ENCODE measurements at regions not wholly inside any gene's neighbourhood (a gene's known extent, or its start where the extent isn't known, plus 50 kb on each side); places are given as distances from the start of the nearest gene placed in this dataset.

GRCh38 chr5:12250454-12250853, 346.2 kb upstream of the CTNND2 start:
- Mint-ChIP-seq H3K27me3 (ENCODE audit: insufficient read depth, unreplicated experiment) (no peaks in the 10 kb centered on the region), H3K9me3 (ENCODE audit: unreplicated experiment) (peaks cover 9% of the 10 kb centered on the region), H3K4me1 (ENCODE audit: insufficient read depth, unreplicated experiment) (peaks cover 6% of the 10 kb centered on the region), H3K27ac (ENCODE audit: low read depth, unreplicated experiment) (no peak overlapping the region), H3K36me3 (ENCODE audit: insufficient read depth, unreplicated experiment) (no peaks in the 10 kb centered on the region), H3K4me3 (ENCODE audit: unreplicated experiment) (no peak overlapping the region)
- no TSS peak for BruUV-seq (replicated peaks)
- TF ChIP-seq CTCF (IDR thresholded peaks at IDR 0.05; ENCODE audit: unreplicated experiment): no peak
- ChIA-PET CTCF (interaction anchor here (0.6 kb wide), 1 partner anchor 10 kb away, joined by 3 read pairs; no protein-coding TSS in a partner anchor), POLR2A (interaction anchor here (0.7 kb wide), 1 partner anchor 9 kb away, joined by 4 read pairs; no protein-coding TSS in a partner anchor)
- intact Hi-C loops (cut with micrococcal nuclease): no loop called here
- no peak for DNase-seq (ENCODE audit: unreplicated experiment)

GRCh38 chr5:12248831-12249230, 344.6 kb upstream of the CTNND2 start:
- no peak for TF ChIP-seq CTCF (IDR thresholded peaks at IDR 0.05; ENCODE audit: unreplicated experiment)
- H3K9me3 Mint-ChIP-seq (ENCODE audit: unreplicated experiment): peaks cover 10% of the 10 kb centered on the region
- intact Hi-C loops (cut with micrococcal nuclease): no loop called here
- H3K4me1 Mint-ChIP-seq (ENCODE audit: insufficient read depth, unreplicated experiment): peaks cover 6% of the 10 kb centered on the region
- no peak for DNase-seq (ENCODE audit: unreplicated experiment)
- no peak overlapping the region for H3K4me3 Mint-ChIP-seq (ENCODE audit: unreplicated experiment)
- ChIA-PET POLR2A (no interaction called here), CTCF (no interaction called here)
- no peak overlapping the region for H3K27ac Mint-ChIP-seq (ENCODE audit: low read depth, unreplicated experiment)
- BruUV-seq (replicated peaks): no TSS peak
- no peaks in the 10 kb centered on the region for H3K27me3 Mint-ChIP-seq (ENCODE audit: insufficient read depth, unreplicated experiment)
- no peaks in the 10 kb centered on the region for H3K36me3 Mint-ChIP-seq (ENCODE audit: insufficient read depth, unreplicated experiment)

- H3K4me3 Mint-ChIP-seq (ENCODE audit: unreplicated experiment): no peak overlapping the region
- intact Hi-C loops (cut with micrococcal nuclease): no loop called here
- POLR2A ChIA-PET: no interaction called here
- no peaks in the 10 kb centered on the region for H3K36me3 Mint-ChIP-seq (ENCODE audit: insufficient read depth, unreplicated experiment)
- H3K27ac Mint-ChIP-seq (ENCODE audit: low read depth, unreplicated experiment): no peak overlapping the region
- BruUV-seq (replicated peaks): no TSS peak
- no peaks in the 10 kb centered on the region for H3K27me3 Mint-ChIP-seq (ENCODE audit: insufficient read depth, unreplicated experiment)
- CTCF ChIA-PET: interaction anchor here (0.6 kb wide), 1 partner anchor 223 kb away, joined by 3 read pairs; no protein-coding TSS in a partner anchor
- H3K9me3 Mint-ChIP-seq (ENCODE audit: unreplicated experiment): peaks cover 10% of the 10 kb centered on the region
- TF ChIP-seq CTCF (IDR thresholded peaks at IDR 0.05; ENCODE audit: unreplicated experiment): no peak
- no peak for DNase-seq (ENCODE audit: unreplicated experiment)
- H3K4me1 Mint-ChIP-seq (ENCODE audit: insufficient read depth, unreplicated experiment): peaks cover 12% of the 10 kb centered on the region
These were observed 341.8 kb upstream of the CTNND2 start for GRCh38 chr5:12246036-12246435.

GRCh38 chr5:12245429-12245828, 341.2 kb upstream of the CTNND2 start:
- Mint-ChIP-seq H3K9me3 (ENCODE audit: unreplicated experiment) (peaks cover 10% of the 10 kb centered on the region), H3K4me3 (ENCODE audit: unreplicated experiment) (no peak overlapping the region), H3K27ac (ENCODE audit: low read depth, unreplicated experiment) (no peak overlapping the region), H3K36me3 (ENCODE audit: insufficient read depth, unreplicated experiment) (no peaks in the 10 kb centered on the region), H3K27me3 (ENCODE audit: insufficient read depth, unreplicated experiment) (no peaks in the 10 kb centered on the region), H3K4me1 (ENCODE audit: insufficient read depth, unreplicated experiment) (peaks cover 12% of the 10 kb centered on the region)
- ChIA-PET CTCF (interaction anchor here (0.6 kb wide), 1 partner anchor 222 kb away, joined by 3 read pairs; no protein-coding TSS in a partner anchor), POLR2A (interaction anchor here (0.5 kb wide), 1 partner anchor 869 kb away, joined by 4 read pairs; no protein-coding TSS in a partner anchor)
- DNase-seq (ENCODE audit: unreplicated experiment): peak; percentile 0
- TF ChIP-seq CTCF (IDR thresholded peaks at IDR 0.05; ENCODE audit: unreplicated experiment): no peak
- BruUV-seq (replicated peaks): no TSS peak
- intact Hi-C loops (cut with micrococcal nuclease): no loop called here

Measured in MCF 10A (cell line).